B cell (primary cell): ENCODE measurements at regions not wholly inside any gene's neighbourhood (a gene's known extent, or its start where the extent isn't known, plus 50 kb on each side); places are given as distances from the start of the nearest gene placed in this dataset.

Experiments used
- EZH2 ChIP-seq: IDR thresholded peaks from 2 replicates; pipeline ENCODE4 v1.6.1; 2012; ENCODE audit warnings: borderline replicate concordance, low read depth, mild to moderate bottlenecking, moderate library complexity, low read length; ENCODE audit not compliant: insufficient read depth, poor library complexity, severe bottlenecking
- TF ChIP-seq, protein P1 (sequence below): fragments of 200-600 bp; IDR thresholded peaks from one replicate; pipeline ENCODE4 v1.8.0; 2022; ENCODE audit warnings: antibody characterized with exemption, mild to moderate bottlenecking

GRCh38 chr3:88324788-88325187 lies 175.0 kb downstream of the C3orf38 start:
- TF ChIP-seq, protein P1, sequence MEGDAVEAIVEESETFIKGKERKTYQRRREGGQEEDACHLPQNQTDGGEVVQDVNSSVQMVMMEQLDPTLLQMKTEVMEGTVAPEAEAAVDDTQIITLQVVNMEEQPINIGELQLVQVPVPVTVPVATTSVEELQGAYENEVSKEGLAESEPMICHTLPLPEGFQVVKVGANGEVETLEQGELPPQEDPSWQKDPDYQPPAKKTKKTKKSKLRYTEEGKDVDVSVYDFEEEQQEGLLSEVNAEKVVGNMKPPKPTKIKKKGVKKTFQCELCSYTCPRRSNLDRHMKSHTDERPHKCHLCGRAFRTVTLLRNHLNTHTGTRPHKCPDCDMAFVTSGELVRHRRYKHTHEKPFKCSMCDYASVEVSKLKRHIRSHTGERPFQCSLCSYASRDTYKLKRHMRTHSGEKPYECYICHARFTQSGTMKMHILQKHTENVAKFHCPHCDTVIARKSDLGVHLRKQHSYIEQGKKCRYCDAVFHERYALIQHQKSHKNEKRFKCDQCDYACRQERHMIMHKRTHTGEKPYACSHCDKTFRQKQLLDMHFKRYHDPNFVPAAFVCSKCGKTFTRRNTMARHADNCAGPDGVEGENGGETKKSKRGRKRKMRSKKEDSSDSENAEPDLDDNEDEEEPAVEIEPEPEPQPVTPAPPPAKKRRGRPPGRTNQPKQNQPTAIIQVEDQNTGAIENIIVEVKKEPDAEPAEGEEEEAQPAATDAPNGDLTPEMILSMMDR, result no peak
- no peak for TF ChIP-seq EZH2
